Mesendoderm (in vitro differentiated cells): ENCODE measurements at regions not wholly inside any gene's neighbourhood (a gene's known extent, or its start where the extent isn't known, plus 50 kb on each side); places are given as distances from the start of the nearest gene placed in this dataset.

Source experiments
- DNase-seq: peaks from one replicate; pipeline ENCODE4 v3.0.0; 2013
- H2AK5ac ChIP-seq: 2 replicates; pipeline ENCODE4 v1.6.1; 2013; ENCODE audit warnings: low read length, inconsistent platforms
- H2BK120ac ChIP-seq: 2 replicates; pipeline ENCODE4 v1.6.1; 2013; ENCODE audit warnings: low read depth, mild to moderate bottlenecking, low read length, moderate library complexity, mixed read lengths
- H2BK15ac ChIP-seq: replicated peaks from 2 replicates; pipeline ENCODE4 v1.6.1; 2013; ENCODE audit warnings: low read depth, mild to moderate bottlenecking, moderate library complexity
- H2BK5ac ChIP-seq: 2 replicates; pipeline ENCODE4 v1.6.1; 2013; ENCODE audit warnings: low read length, inconsistent platforms
- H3K18ac ChIP-seq: 2 replicates; pipeline ENCODE4 v1.6.1; 2013; ENCODE audit warnings: mild to moderate bottlenecking, low read length, mixed read lengths
- H3K23ac ChIP-seq: one replicate; pipeline ENCODE4 v1.6.1; 2013; ENCODE audit warnings: low read length
- H3K27ac ChIP-seq: 2 replicates; pipeline ENCODE4 v1.5.1; 2013; ENCODE audit warnings: low read depth, mild to moderate bottlenecking, inconsistent platforms, low read length, moderate library complexity
- H3K27me3 ChIP-seq: 2 replicates; pipeline ENCODE4 v1.6.1; 2013; ENCODE audit warnings: low read length, control low read depth, mild to moderate bottlenecking, inconsistent platforms; ENCODE audit not compliant: insufficient read depth, poor library complexity
- H3K36me3 ChIP-seq: 2 replicates; pipeline ENCODE4 v1.6.1; 2013; ENCODE audit warnings: low read length, inconsistent platforms; ENCODE audit not compliant: control insufficient read depth, insufficient read depth
- H3K4ac ChIP-seq: one replicate; pipeline ENCODE4 v1.6.1; 2013; ENCODE audit warnings: low read depth, mild to moderate bottlenecking, low read length, moderate library complexity
- H3K4me1 ChIP-seq: 2 replicates; pipeline ENCODE4 v1.6.1; 2013; ENCODE audit warnings: low read depth, low read length, inconsistent platforms; ENCODE audit not compliant: control insufficient read depth
- H3K4me2 ChIP-seq: 2 replicates; pipeline ENCODE4 v1.6.1; 2013; ENCODE audit warnings: low read length
- H3K4me3 ChIP-seq: 2 replicates; pipeline ENCODE4 v1.5.1; 2013; ENCODE audit warnings: mild to moderate bottlenecking, low read length
- H3K56ac ChIP-seq: one replicate; pipeline ENCODE4 v1.6.1; 2013; ENCODE audit warnings: low read length
- H3K79me1 ChIP-seq: 2 replicates; pipeline ENCODE4 v1.6.1; 2013; ENCODE audit warnings: low read length, inconsistent platforms
- H3K79me2 ChIP-seq: 2 replicates; pipeline ENCODE4 v1.6.1; 2013; ENCODE audit warnings: mild to moderate bottlenecking, low read length; ENCODE audit not compliant: control insufficient read depth, insufficient read depth
- H3K9ac ChIP-seq: 2 replicates; pipeline ENCODE4 v1.6.1; 2013; ENCODE audit warnings: low read length, inconsistent platforms
- H4K5ac ChIP-seq: one replicate; pipeline ENCODE4 v1.6.1; 2013; ENCODE audit warnings: low read length
- H4K8ac ChIP-seq: one replicate; pipeline ENCODE4 v1.6.1; 2013; ENCODE audit warnings: low read depth, mild to moderate bottlenecking, control low read depth, low read length, moderate library complexity
- WGBS: extraction: QIAGEN DNeasy Blood & Tissue Kit; methylation state at CpG from one replicate; pipeline ENCODE4 v1.1.7; 2013; ENCODE audit warnings: low lambda C conversion rate, missing lambda C conversion rate; ENCODE audit not compliant: insufficient coverage; ENCODE audit errors: extremely low coverage; 5-methylcytosine and 5-hydroxymethylcytosine counted together

- no CpG with 5 or more reads among the region's 2 CpGs for WGBS
- H3K4me3 ChIP-seq, result no peak overlapping the region
- H2BK15ac ChIP-seq, result no peak overlapping the region
- H3K4me1 ChIP-seq, result no peaks in the 10 kb centered on the region
- H3K9ac ChIP-seq, result no peak overlapping the region
- H3K36me3 ChIP-seq, result no peaks in the 10 kb centered on the region
- H2BK120ac ChIP-seq, result no peak overlapping the region
- no peak overlapping the region for H2BK5ac ChIP-seq
- no peaks in the 10 kb centered on the region for H3K79me1 ChIP-seq
- no peak overlapping the region for H3K56ac ChIP-seq
- no peak overlapping the region for H3K27ac ChIP-seq
- H4K5ac ChIP-seq, result no peak overlapping the region
- no peak overlapping the region for H3K18ac ChIP-seq
- no peak overlapping the region for H2AK5ac ChIP-seq
- H3K4ac ChIP-seq, result no peak overlapping the region
- no peaks in the 10 kb centered on the region for H3K27me3 ChIP-seq
- DNase-seq, result no peak
- no peak overlapping the region for H4K8ac ChIP-seq
- H3K4me2 ChIP-seq, result no peak overlapping the region
- H3K23ac ChIP-seq, result no peak overlapping the region
- H3K79me2 ChIP-seq, result no peaks in the 10 kb centered on the region
Observed at GRCh38 chr18:44227501-44227900, 453.2 kb upstream of the SETBP1 start.

- H2BK15ac ChIP-seq, result no peak overlapping the region
- no peak for DNase-seq
- H2BK120ac ChIP-seq, result no peak overlapping the region
- H4K5ac ChIP-seq, result no peak overlapping the region
- no peak overlapping the region for H3K18ac ChIP-seq
- H3K56ac ChIP-seq, result no peak overlapping the region
- no peak overlapping the region for H3K27ac ChIP-seq
- H3K36me3 ChIP-seq, result no peaks in the 10 kb centered on the region
- no peak overlapping the region for H3K4ac ChIP-seq
- no peak overlapping the region for H2AK5ac ChIP-seq
- H3K23ac ChIP-seq, result no peak overlapping the region
- H2BK5ac ChIP-seq, result no peak overlapping the region
- H3K9ac ChIP-seq, result no peak overlapping the region
- no peaks in the 10 kb centered on the region for H3K79me2 ChIP-seq
- no peaks in the 10 kb centered on the region for H3K4me1 ChIP-seq
- no peaks in the 10 kb centered on the region for H3K27me3 ChIP-seq
- no peak overlapping the region for H3K4me2 ChIP-seq
- H3K79me1 ChIP-seq, result no peaks in the 10 kb centered on the region
- H3K4me3 ChIP-seq, result no peak overlapping the region
- WGBS, result no CpG with 5 or more reads among the region's 3 CpGs
- H4K8ac ChIP-seq, result no peak overlapping the region
Observed at GRCh38 chr18:44229693-44230108, 451.0 kb upstream of the SETBP1 start.

GRCh38 chr18:44231936-44232335 lies 448.8 kb upstream of the SETBP1 start:
- Histone ChIP-seq H3K18ac (no peak overlapping the region), H3K27me3 (no peaks in the 10 kb centered on the region), H2BK15ac (no peak overlapping the region), H4K5ac (no peak overlapping the region), H2BK5ac (no peak overlapping the region), H3K23ac (no peak overlapping the region), H3K4me2 (no peak overlapping the region), H3K56ac (no peak overlapping the region), H3K4ac (no peak overlapping the region), H2AK5ac (no peak overlapping the region), H3K79me1 (no peaks in the 10 kb centered on the region), H3K79me2 (no peaks in the 10 kb centered on the region), H3K4me3 (no peak overlapping the region), H3K36me3 (no peaks in the 10 kb centered on the region), H4K8ac (no peak overlapping the region), H3K4me1 (no peaks in the 10 kb centered on the region), H3K27ac (no peak overlapping the region), H3K9ac (no peak overlapping the region), H2BK120ac (no peak overlapping the region)
- WGBS, result no CpG with 5 or more reads among the region's 4 CpGs
- no peak for DNase-seq

- no peak overlapping the region for H4K8ac ChIP-seq
Observed at GRCh38 chr18:44232500-44232899, 448.2 kb upstream of the SETBP1 start.

GRCh38 chr18:44238454-44238853 lies 442.2 kb upstream of the SETBP1 start:
- Histone ChIP-seq H3K79me1 (no peaks in the 10 kb centered on the region), H2BK5ac (no peak overlapping the region), H3K4me1 (no peaks in the 10 kb centered on the region), H3K4me3 (no peak overlapping the region), H3K27ac (no peak overlapping the region), H3K4ac (no peak overlapping the region), H2BK15ac (no peak overlapping the region), H3K56ac (no peak overlapping the region), H3K9ac (no peak overlapping the region), H4K8ac (no peak overlapping the region), H3K36me3 (no peaks in the 10 kb centered on the region), H3K27me3 (no peaks in the 10 kb centered on the region), H2AK5ac (no peak overlapping the region), H3K23ac (no peak overlapping the region), H3K18ac (no peak overlapping the region), H4K5ac (no peak overlapping the region), H3K4me2 (no peak overlapping the region), H3K79me2 (no peaks in the 10 kb centered on the region), H2BK120ac (no peak overlapping the region)
- no peak for DNase-seq
- WGBS, result no CpG with 5 or more reads among the region's 2 CpGs

More at GRCh38 chr18:44232500-44232899, 448.2 kb upstream of the SETBP1 start:
- no peak overlapping the region for H3K27ac ChIP-seq
- WGBS, result no CpG with 5 or more reads among the region's 1 CpG
- H3K9ac ChIP-seq, result no peak overlapping the region
- H2BK120ac ChIP-seq, result no peak overlapping the region
- H4K5ac ChIP-seq, result no peak overlapping the region
- no peak overlapping the region for H2BK5ac ChIP-seq
- H3K79me2 ChIP-seq, result no peaks in the 10 kb centered on the region
- H3K4me1 ChIP-seq, result no peaks in the 10 kb centered on the region
- H3K4me3 ChIP-seq, result no peak overlapping the region
- no peak overlapping the region for H2BK15ac ChIP-seq
- H3K4me2 ChIP-seq, result no peak overlapping the region
- H3K79me1 ChIP-seq, result no peaks in the 10 kb centered on the region
- no peak overlapping the region for H2AK5ac ChIP-seq
- H3K23ac ChIP-seq, result no peak overlapping the region
- H3K18ac ChIP-seq, result no peak overlapping the region
- no peak for DNase-seq
- no peak overlapping the region for H3K4ac ChIP-seq
- no peaks in the 10 kb centered on the region for H3K27me3 ChIP-seq
- no peak overlapping the region for H3K56ac ChIP-seq
- no peaks in the 10 kb centered on the region for H3K36me3 ChIP-seq

GRCh38 chr18:44238911-44239310 lies 441.8 kb upstream of the SETBP1 start:
- no peaks in the 10 kb centered on the region for H3K79me2 ChIP-seq
- no peak overlapping the region for H3K9ac ChIP-seq
- WGBS, result no CpG with 5 or more reads among the region's 1 CpG
- H3K79me1 ChIP-seq, result no peaks in the 10 kb centered on the region
- no peaks in the 10 kb centered on the region for H3K27me3 ChIP-seq
- H3K36me3 ChIP-seq, result no peaks in the 10 kb centered on the region
- no peak overlapping the region for H2BK120ac ChIP-seq
- H3K27ac ChIP-seq, result no peak overlapping the region
- no peak overlapping the region for H2BK5ac ChIP-seq
- H3K56ac ChIP-seq, result no peak overlapping the region
- no peak overlapping the region for H2AK5ac ChIP-seq
- no peak overlapping the region for H2BK15ac ChIP-seq
- no peak overlapping the region for H3K4me2 ChIP-seq
- H3K4me1 ChIP-seq, result no peaks in the 10 kb centered on the region
- DNase-seq, result no peak
- H3K18ac ChIP-seq, result no peak overlapping the region
- no peak overlapping the region for H3K23ac ChIP-seq
- H4K5ac ChIP-seq, result no peak overlapping the region
- H4K8ac ChIP-seq, result no peak overlapping the region
- H3K4me3 ChIP-seq, result no peak overlapping the region
- H3K4ac ChIP-seq, result no peak overlapping the region
